ENCODE measurements at regions not wholly inside any gene's neighbourhood (a gene's known extent, or its start where the extent isn't known, plus 50 kb on each side); places are given as distances from the start of the nearest gene placed in this dataset.

DNA sequence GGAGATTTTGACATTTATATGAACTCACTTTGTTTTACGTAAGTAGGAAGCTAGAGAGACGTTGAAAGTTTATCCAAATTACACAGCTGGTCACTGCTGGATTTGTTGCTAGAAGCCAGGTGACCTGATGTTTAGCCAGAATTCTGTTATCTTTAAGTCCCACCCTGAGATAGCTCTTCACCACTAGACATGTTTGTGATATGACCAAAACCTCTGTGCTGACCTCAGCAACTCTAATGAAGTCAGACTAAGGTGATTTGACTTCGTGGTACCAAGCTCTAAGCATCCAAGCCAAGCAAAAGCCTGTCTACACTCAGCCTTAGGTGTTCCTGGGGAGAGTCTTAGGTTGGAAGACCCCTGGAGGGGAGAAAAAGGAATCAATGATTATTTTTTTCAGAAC lies 102.4 kb downstream of the ARRDC4 start (continued):
- TF ChIP-seq, protein P1, sequence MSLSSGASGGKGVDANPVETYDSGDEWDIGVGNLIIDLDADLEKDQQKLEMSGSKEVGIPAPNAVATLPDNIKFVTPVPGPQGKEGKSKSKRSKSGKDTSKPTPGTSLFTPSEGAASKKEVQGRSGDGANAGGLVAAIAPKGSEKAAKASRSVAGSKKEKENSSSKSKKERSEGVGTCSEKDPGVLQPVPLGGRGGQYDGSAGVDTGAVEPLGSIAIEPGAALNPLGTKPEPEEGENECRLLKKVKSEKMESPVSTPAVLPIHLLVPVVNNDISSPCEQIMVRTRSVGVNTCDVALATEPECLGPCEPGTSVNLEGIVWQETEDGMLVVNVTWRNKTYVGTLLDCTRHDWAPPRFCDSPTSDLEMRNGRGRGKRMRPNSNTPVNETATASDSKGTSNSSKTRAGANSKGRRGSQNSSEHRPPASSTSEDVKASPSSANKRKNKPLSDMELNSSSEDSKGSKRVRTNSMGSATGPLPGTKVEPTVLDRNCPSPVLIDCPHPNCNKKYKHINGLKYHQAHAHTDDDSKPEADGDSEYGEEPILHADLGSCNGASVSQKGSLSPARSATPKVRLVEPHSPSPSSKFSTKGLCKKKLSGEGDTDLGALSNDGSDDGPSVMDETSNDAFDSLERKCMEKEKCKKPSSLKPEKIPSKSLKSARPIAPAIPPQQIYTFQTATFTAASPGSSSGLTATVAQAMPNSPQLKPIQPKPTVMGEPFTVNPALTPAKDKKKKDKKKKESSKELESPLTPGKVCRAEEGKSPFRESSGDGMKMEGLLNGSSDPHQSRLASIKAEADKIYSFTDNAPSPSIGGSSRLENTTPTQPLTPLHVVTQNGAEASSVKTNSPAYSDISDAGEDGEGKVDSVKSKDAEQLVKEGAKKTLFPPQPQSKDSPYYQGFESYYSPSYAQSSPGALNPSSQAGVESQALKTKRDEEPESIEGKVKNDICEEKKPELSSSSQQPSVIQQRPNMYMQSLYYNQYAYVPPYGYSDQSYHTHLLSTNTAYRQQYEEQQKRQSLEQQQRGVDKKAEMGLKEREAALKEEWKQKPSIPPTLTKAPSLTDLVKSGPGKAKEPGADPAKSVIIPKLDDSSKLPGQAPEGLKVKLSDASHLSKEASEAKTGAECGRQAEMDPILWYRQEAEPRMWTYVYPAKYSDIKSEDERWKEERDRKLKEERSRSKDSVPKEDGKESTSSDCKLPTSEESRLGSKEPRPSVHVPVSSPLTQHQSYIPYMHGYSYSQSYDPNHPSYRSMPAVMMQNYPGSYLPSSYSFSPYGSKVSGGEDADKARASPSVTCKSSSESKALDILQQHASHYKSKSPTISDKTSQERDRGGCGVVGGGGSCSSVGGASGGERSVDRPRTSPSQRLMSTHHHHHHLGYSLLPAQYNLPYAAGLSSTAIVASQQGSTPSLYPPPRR (CRISPR knock-in tag; IDR thresholded peaks at IDR 0.05; ENCODE audit: borderline replicate concordance), result no peak
- TF ChIP-seq ZNF316 (IDR thresholded peaks at IDR 0.05) (0 out of 2 replicates have a peak, but pooled peaks have one; percentile 25), C11orf30 (IDR thresholded peaks at IDR 0.05; ENCODE audit: low read depth) (0 out of 2 replicates have a peak, but pooled peaks have one; percentile 15), SIN3A (IDR thresholded peaks at IDR 0.05; ENCODE audit: borderline replicate concordance in 2 of 2, control insufficient read depth in 1 of 2, low read depth in 2 of 2, low read length in 2 of 2) (no peak)

DNA sequence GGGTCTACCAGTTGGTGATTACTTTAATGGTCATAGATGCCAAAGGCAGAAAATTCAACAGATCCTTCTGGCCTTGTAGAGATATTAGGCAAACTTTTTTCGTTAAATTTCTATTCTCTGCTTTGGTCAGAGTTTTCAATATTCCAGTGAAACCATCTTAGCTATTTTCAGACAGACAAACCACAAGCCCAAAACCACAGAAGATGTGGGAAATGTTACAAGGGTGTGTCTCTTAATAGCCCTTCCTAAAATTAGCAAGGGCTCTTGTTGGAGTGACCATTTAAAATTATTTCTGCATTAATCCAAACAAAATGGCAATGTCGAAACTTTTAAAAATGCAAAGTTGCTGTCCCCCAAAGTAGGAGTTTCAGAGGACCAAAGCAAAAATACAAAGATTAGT lies 102.8 kb downstream of the ARRDC4 start:
- Histone ChIP-seq H3K9ac (ENCODE audit: insufficient read depth in 1 of 2, low read depth in 2 of 2, low read length in 2 of 2) (no peak overlapping the region), H3K4me2 (ENCODE audit: insufficient read depth, low read length) (no peak overlapping the region), H3K36me3 (ENCODE audit: control insufficient read depth, insufficient read depth, low read length) (no peaks in the 10 kb centered on the region), H3K27ac (ENCODE audit: extremely low read depth, low read depth, low read length) (no peak overlapping the region), H3K4me1 (replicated peaks in 1 of 2; ENCODE audit: control insufficient read depth in 2 of 2, insufficient read depth in 2 of 2, low read length in 2 of 2) (no peaks in the 10 kb centered on the region; a peak in 1 of 5 replicates), H3K79me2 (ENCODE audit: control insufficient read depth, insufficient read depth, low read length) (no peaks in the 10 kb centered on the region), H2AFZ (ENCODE audit: low read depth, low read length) (no peak overlapping the region), H3K4me3 (no peak overlapping the region), H3K9me1 (ENCODE audit: control insufficient read depth, insufficient read depth, low read length) (no peaks in the 10 kb centered on the region), H3K9me3 (replicated peaks; ENCODE audit: control insufficient read depth, insufficient read depth, low read depth, low read length) (no peaks in the 10 kb centered on the region), H4K20me1 (replicated peaks; ENCODE audit: control insufficient read depth, insufficient read depth, low read length) (no peaks in the 10 kb centered on the region), H3K27me3 (ENCODE audit: control insufficient read depth in 2 of 2, insufficient read depth in 2 of 2, low read length in 2 of 2) (peaks cover 0 to 5% of the 10 kb centered on the region in 2 experiments; a peak in 2 of 5 replicates)
- 4% methylated on average over 2 of the region's 2 CpGs for WGBS (ENCODE audit: insufficient coverage, low coverage, missing lambda C conversion rate)
- POLR2A ChIA-PET, result no interaction called here
- intact Hi-C loops (cut with micrococcal nuclease) (no loop called here), in situ Hi-C loops (cut with MboI) (no loop called here)
- FAIRE-seq, result no peak
- ATAC-seq, result no peak
- BruUV-seq (replicated peaks), result no TSS peak
- CTCF ChIA-PET (ENCODE audit: low intra/inter-chr PET ratio), result no interaction called here
- no peak for DNase-seq (ENCODE audit: extremely low read depth in 1 of 4, low spot score in 3 of 4)
- no peak for TF ChIP-seq MYBL2 (IDR thresholded peaks at IDR 0.05; ENCODE audit: low read depth)
- TF ChIP-seq MYBL2 (CRISPR knock-in tag; IDR thresholded peaks at IDR 0.05; ENCODE audit: borderline replicate concordance), result no peak
- no peak for TF ChIP-seq POLR2A (conservative IDR thresholded peaks at IDR 0.05)
- no peak for TF ChIP-seq ARID1B (IDR thresholded peaks at IDR 0.05)
- TF ChIP-seq, protein P2, sequence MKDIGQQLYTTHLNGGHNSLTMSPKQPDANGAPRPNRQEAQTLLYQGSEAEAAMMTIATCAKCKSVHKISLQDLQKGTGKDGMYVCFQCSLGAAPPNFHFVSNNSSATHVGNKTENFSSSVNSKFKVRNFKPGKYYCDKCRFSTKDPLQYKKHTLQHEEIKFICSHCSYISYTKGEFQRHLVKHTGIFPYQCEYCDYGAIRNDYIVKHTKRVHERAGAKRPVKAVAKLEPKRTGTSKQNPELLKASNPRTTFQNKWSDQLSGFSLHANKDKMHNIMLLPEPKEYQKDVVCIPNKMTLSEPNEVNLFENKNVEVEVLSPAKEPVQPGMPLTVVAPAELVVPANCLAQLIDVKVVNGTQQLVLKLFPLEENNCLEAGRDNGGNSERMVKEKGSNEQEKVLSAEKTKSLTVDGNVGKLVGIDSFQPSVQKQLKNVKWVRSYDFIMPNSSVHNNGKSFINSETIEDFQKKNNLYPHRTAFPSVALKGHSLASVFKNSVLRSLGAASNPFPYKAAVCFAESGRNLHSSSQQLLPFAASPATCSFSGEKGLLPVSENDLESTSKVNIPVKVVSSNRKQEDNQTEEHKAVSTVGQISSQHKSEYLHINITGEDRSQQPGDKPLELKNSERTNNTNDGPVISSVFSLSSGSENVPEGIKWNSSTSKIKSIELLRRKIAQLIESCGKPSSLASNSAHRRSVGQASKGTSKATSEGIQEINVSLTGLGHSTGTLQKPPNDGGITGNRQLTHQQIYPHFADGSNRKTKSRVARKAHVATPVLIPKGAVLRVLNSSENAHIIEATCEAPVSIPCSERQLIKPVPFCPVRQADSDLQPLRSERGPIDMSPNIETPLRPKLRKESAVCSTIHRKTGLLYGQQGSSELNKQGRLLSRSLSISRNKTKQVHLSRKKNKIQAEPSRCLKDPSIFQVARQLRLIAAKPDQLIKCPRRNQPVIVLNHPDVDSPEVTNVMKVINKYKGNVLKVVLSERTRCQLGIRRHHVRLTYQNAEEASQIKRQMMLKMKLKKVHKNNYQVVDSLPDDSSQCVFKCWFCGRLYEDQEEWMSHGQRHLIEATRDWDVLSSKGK (CRISPR knock-in tag; IDR thresholded peaks at IDR 0.05), result no peak
- TF ChIP-seq NELFE (IDR thresholded peaks at IDR 0.05; ENCODE audit: insufficient read depth, insufficient read length), result no peak
- no peak for TF ChIP-seq SAP30 (IDR thresholded peaks at IDR 0.05; ENCODE audit: borderline replicate concordance, insufficient read depth, low read depth, low read length, poor library complexity, severe bottlenecking)
